ENCODE measurements at regions not wholly inside any gene's neighbourhood (a gene's known extent, or its start where the extent isn't known, plus 50 kb on each side); places are given as distances from the start of the nearest gene placed in this dataset.
"Not testable (repeated sequence)": the region's sequence is repeated elsewhere in the genome, so short reads cannot be mapped to it uniquely, and the experiment has no call there.

GRCh38 chr9:104334549-104334948, 169.5 kb upstream of the OR13F1 start:
- DNase-seq (ENCODE audit: low read depth): no peak
- Histone ChIP-seq H3K4me3 (ENCODE audit: low read length) (no peak overlapping the region), H3K27me3 (replicated peaks; ENCODE audit: control insufficient read depth, insufficient read depth, low read length) (no peaks in the 10 kb centered on the region), H3K36me3 (ENCODE audit: control insufficient read depth, insufficient read depth, low read length, severe bottlenecking) (no peaks in the 10 kb centered on the region), H3K9ac (ENCODE audit: low read length) (no peak overlapping the region), H3K9me3 (ENCODE audit: control insufficient read depth, low read length) (peaks cover 8% of the 10 kb centered on the region), H3K4me1 (ENCODE audit: control insufficient read depth, insufficient read depth, low read length) (no peaks in the 10 kb centered on the region)

DNA sequence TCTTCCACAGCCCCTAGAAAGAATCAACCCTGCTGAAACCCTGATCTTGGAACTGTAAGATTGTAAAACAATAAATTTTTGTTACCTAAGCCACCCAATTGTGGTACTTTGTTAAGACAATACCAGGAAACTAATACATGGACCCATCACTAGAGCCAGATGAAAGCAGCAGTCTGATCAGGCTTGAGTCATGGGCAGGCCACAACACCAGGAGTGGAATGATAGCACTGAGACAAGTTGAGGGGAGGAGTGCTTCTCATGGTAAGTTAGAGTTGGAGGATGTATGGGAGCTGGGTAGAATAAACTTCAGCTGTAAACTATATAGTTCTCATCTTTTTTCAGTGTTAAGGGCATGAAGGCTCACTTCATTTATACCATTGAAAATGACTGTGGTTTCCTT, 164.4 kb upstream of the OR13F1 start:
- Histone ChIP-seq H3K4me1 (ENCODE audit: control insufficient read depth, insufficient read depth, low read length) (no peaks in the 10 kb centered on the region), H3K27me3 (replicated peaks; ENCODE audit: control insufficient read depth, insufficient read depth, low read length) (peaks cover 3% of the 10 kb centered on the region), H3K36me3 (ENCODE audit: control insufficient read depth, insufficient read depth, low read length, severe bottlenecking) (no peaks in the 10 kb centered on the region), H3K9me3 (ENCODE audit: control insufficient read depth, low read length) (peaks cover under 1% of the 10 kb centered on the region), H3K9ac (ENCODE audit: low read length) (no peak overlapping the region), H3K4me3 (ENCODE audit: low read length) (no peak overlapping the region)
- DNase-seq (ENCODE audit: low read depth): no peak

- no peak for DNase-seq (ENCODE audit: low read depth)
- Histone ChIP-seq H3K4me3 (ENCODE audit: low read length) (no peak overlapping the region), H3K4me1 (ENCODE audit: control insufficient read depth, insufficient read depth, low read length) (no peaks in the 10 kb centered on the region), H3K36me3 (ENCODE audit: control insufficient read depth, insufficient read depth, low read length, severe bottlenecking) (no peaks in the 10 kb centered on the region), H3K9me3 (ENCODE audit: control insufficient read depth, low read length) (no peaks in the 10 kb centered on the region), H3K27me3 (replicated peaks; ENCODE audit: control insufficient read depth, insufficient read depth, low read length) (peaks cover 3% of the 10 kb centered on the region), H3K9ac (ENCODE audit: low read length) (no peak overlapping the region)
Observed at GRCh38 chr9:104342552-104342951, 161.5 kb upstream of the OR13F1 start.

GRCh38 chr9:104345061-104345460, 159.0 kb upstream of the OR13F1 start:
- Histone ChIP-seq H3K9me3 (ENCODE audit: control insufficient read depth, low read length) (no peaks in the 10 kb centered on the region), H3K4me1 (ENCODE audit: control insufficient read depth, insufficient read depth, low read length) (no peaks in the 10 kb centered on the region), H3K27me3 (replicated peaks; ENCODE audit: control insufficient read depth, insufficient read depth, low read length) (peaks cover 3% of the 10 kb centered on the region), H3K9ac (ENCODE audit: low read length) (no peak overlapping the region), H3K4me3 (ENCODE audit: low read length) (no peak overlapping the region), H3K36me3 (ENCODE audit: control insufficient read depth, insufficient read depth, low read length, severe bottlenecking) (no peaks in the 10 kb centered on the region)
- no peak for DNase-seq (ENCODE audit: low read depth)

DNA sequence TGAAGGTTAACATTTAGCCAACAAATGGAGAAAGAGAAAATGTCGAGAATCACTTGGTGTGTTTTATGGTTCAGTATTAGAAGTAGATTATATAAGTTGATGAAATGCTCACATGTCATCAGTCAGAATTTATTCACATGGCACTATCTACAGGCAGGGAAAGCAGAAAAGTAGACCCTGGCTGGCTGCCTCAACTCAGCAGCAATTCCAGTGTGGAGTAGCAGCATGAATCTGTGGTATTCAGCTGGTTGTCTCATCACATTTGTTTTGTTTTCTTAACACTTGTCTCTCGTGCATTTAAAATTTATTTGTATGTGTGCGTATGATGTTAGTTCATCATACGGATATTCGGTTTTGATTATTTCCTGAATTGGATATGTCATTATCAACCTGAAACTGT, 153.5 kb upstream of the OR13F1 start:
- no peaks in the 10 kb centered on the region for H3K9me3 ChIP-seq (ENCODE audit: control insufficient read depth, low read length)
- H3K9ac ChIP-seq (ENCODE audit: low read length): no peak overlapping the region
- no peaks in the 10 kb centered on the region for H3K4me1 ChIP-seq (ENCODE audit: control insufficient read depth, insufficient read depth, low read length)
- DNase-seq (ENCODE audit: low read depth): no peak
- no peaks in the 10 kb centered on the region for H3K36me3 ChIP-seq (ENCODE audit: control insufficient read depth, insufficient read depth, low read length, severe bottlenecking)
- no peaks in the 10 kb centered on the region for H3K27me3 ChIP-seq (replicated peaks; ENCODE audit: control insufficient read depth, insufficient read depth, low read length)
- no peak overlapping the region for H3K4me3 ChIP-seq (ENCODE audit: low read length)

DNA sequence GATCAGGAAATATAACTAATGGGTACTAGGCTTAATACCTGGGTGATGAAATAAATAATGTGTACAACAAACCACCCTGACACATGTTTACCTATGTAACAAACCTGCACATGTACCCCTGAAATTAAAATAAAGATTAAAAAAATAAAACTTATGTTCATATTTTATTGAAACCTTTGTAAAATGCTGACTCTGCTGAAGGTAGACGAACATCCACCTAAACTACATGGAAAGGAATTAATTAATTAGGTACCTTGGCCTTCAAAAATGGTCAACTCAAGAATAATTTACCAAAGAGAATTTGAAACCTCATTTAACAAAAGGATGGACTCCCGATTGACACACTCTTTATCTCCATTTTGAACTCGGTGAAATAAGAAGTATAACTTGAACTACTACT, 152.3 kb upstream of the OR13F1 start:
- Histone ChIP-seq H3K27me3 (replicated peaks; ENCODE audit: control insufficient read depth, insufficient read depth, low read length) (no peaks in the 10 kb centered on the region), H3K9me3 (ENCODE audit: control insufficient read depth, low read length) (no peaks in the 10 kb centered on the region), H3K36me3 (ENCODE audit: control insufficient read depth, insufficient read depth, low read length, severe bottlenecking) (no peaks in the 10 kb centered on the region), H3K4me3 (ENCODE audit: low read length) (no peak overlapping the region), H3K9ac (ENCODE audit: low read length) (no peak overlapping the region), H3K4me1 (ENCODE audit: control insufficient read depth, insufficient read depth, low read length) (no peaks in the 10 kb centered on the region)
- no peak for DNase-seq (ENCODE audit: low read depth)

- Histone ChIP-seq H3K4me3 (ENCODE audit: low read length) (no peak overlapping the region), H3K36me3 (ENCODE audit: control insufficient read depth, insufficient read depth, low read length, severe bottlenecking) (no peaks in the 10 kb centered on the region), H3K9ac (ENCODE audit: low read length) (no peak overlapping the region), H3K27me3 (replicated peaks; ENCODE audit: control insufficient read depth, insufficient read depth, low read length) (no peaks in the 10 kb centered on the region), H3K4me1 (ENCODE audit: control insufficient read depth, insufficient read depth, low read length) (no peaks in the 10 kb centered on the region), H3K9me3 (ENCODE audit: control insufficient read depth, low read length) (no peaks in the 10 kb centered on the region)
- no peak for DNase-seq (ENCODE audit: low read depth)
Observed at GRCh38 chr9:104361207-104361606, 142.9 kb upstream of the OR13F1 start.

DNA sequence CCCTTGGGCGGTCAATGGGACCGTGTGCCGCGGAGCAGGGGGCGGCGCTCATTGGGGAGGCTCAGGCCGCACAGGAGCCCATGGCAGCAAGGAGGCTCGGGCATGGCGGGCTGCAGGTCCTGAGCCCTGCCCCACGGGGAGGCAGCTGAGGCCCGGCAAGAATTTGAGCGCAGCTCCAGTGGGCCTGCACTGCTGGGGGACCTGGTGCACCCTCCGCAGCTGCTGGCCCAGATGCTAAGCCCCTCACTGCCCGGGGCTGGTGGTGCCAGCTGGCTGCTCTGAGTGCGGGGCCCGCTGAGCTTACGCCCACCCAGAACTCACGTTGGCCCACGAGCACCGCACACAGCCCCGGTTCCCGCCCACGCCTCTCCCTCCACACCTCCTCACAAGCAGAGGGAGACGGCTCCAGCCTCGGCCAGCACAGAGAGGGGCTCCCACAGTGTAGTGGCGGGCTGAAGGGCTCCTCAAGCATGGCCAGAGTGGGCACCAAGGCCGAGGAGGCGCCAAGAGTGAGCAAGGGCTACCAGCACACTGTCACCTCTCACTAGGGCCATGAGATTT, 141.1 kb upstream of the OR13F1 start:
- H3K4me1 ChIP-seq (ENCODE audit: control insufficient read depth, insufficient read depth, low read length): no peaks in the 10 kb centered on the region
- H3K36me3 ChIP-seq (ENCODE audit: control insufficient read depth, insufficient read depth, low read length, severe bottlenecking): no peaks in the 10 kb centered on the region
- H3K9ac ChIP-seq (ENCODE audit: low read length): no peak overlapping the region
- no peak for DNase-seq (ENCODE audit: low read depth)
- no peaks in the 10 kb centered on the region for H3K27me3 ChIP-seq (replicated peaks; ENCODE audit: control insufficient read depth, insufficient read depth, low read length)
- no peaks in the 10 kb centered on the region for H3K9me3 ChIP-seq (ENCODE audit: control insufficient read depth, low read length)
- H3K4me3 ChIP-seq (ENCODE audit: low read length): no peak overlapping the region

DNA sequence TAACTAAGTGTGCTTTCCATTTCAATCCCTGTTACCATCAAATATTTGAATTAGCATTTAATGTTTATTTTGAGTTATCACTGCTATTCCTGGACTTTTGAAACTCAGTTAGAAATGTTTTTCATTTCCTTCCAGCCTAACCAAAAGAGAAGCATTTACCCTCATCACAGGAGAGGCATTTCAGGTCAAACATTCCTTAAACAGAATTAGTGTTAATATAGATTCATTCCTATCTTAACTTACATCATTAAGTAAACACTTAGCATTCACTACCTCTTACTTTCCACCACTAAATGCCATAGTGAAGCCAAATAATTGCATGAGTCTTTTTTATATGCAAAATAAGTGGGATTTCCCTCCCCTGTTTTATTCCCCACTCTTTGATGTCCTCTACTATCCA, 136.6 kb upstream of the OR13F1 start:
- Histone ChIP-seq H3K36me3 (ENCODE audit: control insufficient read depth, insufficient read depth, low read length, severe bottlenecking) (no peaks in the 10 kb centered on the region), H3K9ac (ENCODE audit: low read length) (no peak overlapping the region), H3K4me3 (ENCODE audit: low read length) (no peak overlapping the region), H3K4me1 (ENCODE audit: control insufficient read depth, insufficient read depth, low read length) (no peaks in the 10 kb centered on the region), H3K9me3 (ENCODE audit: control insufficient read depth, low read length) (no peaks in the 10 kb centered on the region), H3K27me3 (replicated peaks; ENCODE audit: control insufficient read depth, insufficient read depth, low read length) (no peaks in the 10 kb centered on the region)
- no peak for DNase-seq (ENCODE audit: low read depth)

- H3K9ac ChIP-seq (ENCODE audit: low read length); H3K36me3 ChIP-seq (ENCODE audit: control insufficient read depth, insufficient read depth, low read length, severe bottlenecking); H3K4me3 ChIP-seq (ENCODE audit: low read length); DNase-seq (ENCODE audit: low read depth); H3K4me1 ChIP-seq (ENCODE audit: control insufficient read depth, insufficient read depth, low read length); H3K9me3 ChIP-seq (ENCODE audit: control insufficient read depth, low read length); H3K27me3 ChIP-seq (replicated peaks; ENCODE audit: control insufficient read depth, insufficient read depth, low read length): not testable (repeated sequence)
Observed at GRCh38 chr9:104368318-104368717, 135.7 kb upstream of the OR13F1 start.

GRCh38 chr9:104374711-104375110, 129.4 kb upstream of the OR13F1 start:
- no peaks in the 10 kb centered on the region for H3K36me3 ChIP-seq (ENCODE audit: control insufficient read depth, insufficient read depth, low read length, severe bottlenecking)
- no peak overlapping the region for H3K4me3 ChIP-seq (ENCODE audit: low read length)
- no peaks in the 10 kb centered on the region for H3K27me3 ChIP-seq (replicated peaks; ENCODE audit: control insufficient read depth, insufficient read depth, low read length)
- H3K9ac ChIP-seq (ENCODE audit: low read length): no peak overlapping the region
- H3K4me1 ChIP-seq (ENCODE audit: control insufficient read depth, insufficient read depth, low read length): no peaks in the 10 kb centered on the region
- DNase-seq (ENCODE audit: low read depth): no peak
- H3K9me3 ChIP-seq (ENCODE audit: control insufficient read depth, low read length): no peaks in the 10 kb centered on the region

GRCh38 chr9:104386013-104386412, 118.0 kb upstream of the OR13F1 start:
- peak; percentile 2 for DNase-seq (ENCODE audit: low read depth)
- H3K4me1 ChIP-seq (ENCODE audit: control insufficient read depth, insufficient read depth, low read length): peaks cover 3% of the 10 kb centered on the region
- no peaks in the 10 kb centered on the region for H3K36me3 ChIP-seq (ENCODE audit: control insufficient read depth, insufficient read depth, low read length, severe bottlenecking)
- no peaks in the 10 kb centered on the region for H3K9me3 ChIP-seq (ENCODE audit: control insufficient read depth, low read length)
- H3K9ac ChIP-seq (ENCODE audit: low read length): no peak overlapping the region
- H3K27me3 ChIP-seq (replicated peaks; ENCODE audit: control insufficient read depth, insufficient read depth, low read length): no peaks in the 10 kb centered on the region
- no peak overlapping the region for H3K4me3 ChIP-seq (ENCODE audit: low read length)

All from adipocyte (in vitro differentiated cells).